OCI-LY1 (cell line): ENCODE measurements at regions not wholly inside any gene's neighbourhood (a gene's known extent, or its start where the extent isn't known, plus 50 kb on each side); places are given as distances from the start of the nearest gene placed in this dataset.
A peak's percentile ranks its signal among the peaks of the same experiment; 100 is the strongest.

Source experiments
- H2AFZ ChIP-seq: fragments of 200-600 bp; sonication (generic), shearing (Covaris generic); 2 replicates; pipeline ENCODE4 v1.6.0; 2014; ENCODE audit warnings: antibody characterized with exemption, mild to moderate bottlenecking, low read length
- H3F3A ChIP-seq: fragments of 200-600 bp; sonication (generic), shearing (Covaris generic); 2 replicates; pipeline ENCODE4 v1.6.0; 2014; ENCODE audit warnings: mild to moderate bottlenecking, antibody characterized with exemption, low read length, moderate library complexity; ENCODE audit not compliant: insufficient read depth
- H3K27ac ChIP-seq: fragments of 200-600 bp; sonication (generic); 2 replicates; pipeline ENCODE4 v1.5.1; 2014; ENCODE audit warnings: low read length, mixed run types, mild to moderate bottlenecking, low read depth; ENCODE audit not compliant: poor library complexity, severe bottlenecking
- H3K27me3 ChIP-seq: fragments of 200-600 bp; sonication (generic); 2 replicates; pipeline ENCODE4 v1.6.0; 2014; ENCODE audit warnings: antibody characterized with exemption, mild to moderate bottlenecking, low read length, moderate library complexity; ENCODE audit not compliant: insufficient read depth
- H3K36me3 ChIP-seq: fragments of 200-600 bp; sonication (generic); 2 replicates; pipeline ENCODE4 v1.6.1; 2014; ENCODE audit warnings: mild to moderate bottlenecking, antibody characterized with exemption, low read length, moderate library complexity, mixed read lengths; ENCODE audit not compliant: insufficient read depth
- H3K4me1 ChIP-seq: fragments of 200-600 bp; sonication (generic); 2 replicates; pipeline ENCODE4 v1.5.1; 2014; ENCODE audit warnings: mild to moderate bottlenecking, low read length, moderate library complexity; ENCODE audit not compliant: insufficient read depth, severe bottlenecking
- H3K4me2 ChIP-seq: fragments of 200-600 bp; sonication (generic), shearing (Covaris generic); 2 replicates; pipeline ENCODE4 v1.6.1; 2014; ENCODE audit warnings: low read length
- H3K4me3 ChIP-seq: fragments of 200-600 bp; sonication (generic); 2 replicates; pipeline ENCODE4 v1.5.1; 2014; ENCODE audit warnings: low read length, low read depth, mild to moderate bottlenecking, mixed read lengths; ENCODE audit not compliant: poor library complexity, severe bottlenecking
- H3K79me2 ChIP-seq: fragments of 200-600 bp; shearing (Covaris generic); 2 replicates; pipeline ENCODE4 v1.6.1; 2016; ENCODE audit warnings: mixed run types, low read length, mixed read lengths; ENCODE audit not compliant: insufficient read depth
- H3K9ac ChIP-seq: fragments of 200-600 bp; sonication (generic), shearing (Covaris generic); 2 replicates; pipeline ENCODE4 v1.6.1; 2014; ENCODE audit warnings: mild to moderate bottlenecking, low read length, mixed read lengths
- H3K9me2 ChIP-seq: fragments of 200-600 bp; sonication (generic), shearing (Covaris generic); 2 replicates; pipeline ENCODE4 v1.6.1; 2014; ENCODE audit warnings: low read depth, mild to moderate bottlenecking, low read length, mixed read lengths
- H3K9me3 ChIP-seq: fragments of 200-600 bp; shearing (Covaris generic); 2 replicates; pipeline ENCODE4 v1.6.1; 2014; ENCODE audit warnings: low read length, mixed read lengths
- H4K20me1 ChIP-seq: fragments of 200-600 bp; sonication (generic), shearing (Covaris generic); 2 replicates; pipeline ENCODE4 v1.6.0; 2016; ENCODE audit warnings: mild to moderate bottlenecking, low read length; ENCODE audit not compliant: insufficient read depth
- EZH2 ChIP-seq: fragments of 200-600 bp; sonication (generic), shearing (Covaris generic); IDR thresholded peaks from 2 replicates; pipeline ENCODE4 v1.8.0; 2017; ENCODE audit warnings: borderline replicate concordance, mixed run types, mild to moderate bottlenecking, antibody characterized with exemption, low read length, moderate library complexity, mixed read lengths
- TF ChIP-seq, protein P1 (sequence below): fragments of 200-600 bp; sonication (generic), shearing (Covaris generic); IDR thresholded peaks from 2 replicates; pipeline ENCODE4 v1.5.1; 2017; ENCODE audit warnings: mild to moderate bottlenecking, antibody characterized with exemption, low read length, moderate library complexity, mixed read lengths

DNA sequence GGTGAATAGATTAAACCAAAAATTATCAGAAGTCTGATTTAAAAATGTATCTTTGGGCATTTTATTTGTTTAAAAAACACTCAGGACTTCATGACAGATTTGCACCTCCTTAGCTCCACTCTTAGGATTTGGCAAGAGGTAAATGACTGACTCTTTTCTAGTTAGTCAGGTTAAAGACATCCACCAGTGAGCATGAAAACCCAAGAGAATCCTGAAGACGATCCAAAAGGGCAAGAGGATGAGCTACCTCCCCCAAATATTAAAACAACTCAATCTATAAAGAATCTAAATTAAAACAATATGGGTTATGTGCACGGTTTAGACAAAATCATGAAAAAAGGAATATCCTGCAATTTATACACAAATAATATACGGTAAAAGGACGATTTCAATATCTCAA is 89.4 kb upstream of the OPRM1 start:
- TF ChIP-seq, protein P1, sequence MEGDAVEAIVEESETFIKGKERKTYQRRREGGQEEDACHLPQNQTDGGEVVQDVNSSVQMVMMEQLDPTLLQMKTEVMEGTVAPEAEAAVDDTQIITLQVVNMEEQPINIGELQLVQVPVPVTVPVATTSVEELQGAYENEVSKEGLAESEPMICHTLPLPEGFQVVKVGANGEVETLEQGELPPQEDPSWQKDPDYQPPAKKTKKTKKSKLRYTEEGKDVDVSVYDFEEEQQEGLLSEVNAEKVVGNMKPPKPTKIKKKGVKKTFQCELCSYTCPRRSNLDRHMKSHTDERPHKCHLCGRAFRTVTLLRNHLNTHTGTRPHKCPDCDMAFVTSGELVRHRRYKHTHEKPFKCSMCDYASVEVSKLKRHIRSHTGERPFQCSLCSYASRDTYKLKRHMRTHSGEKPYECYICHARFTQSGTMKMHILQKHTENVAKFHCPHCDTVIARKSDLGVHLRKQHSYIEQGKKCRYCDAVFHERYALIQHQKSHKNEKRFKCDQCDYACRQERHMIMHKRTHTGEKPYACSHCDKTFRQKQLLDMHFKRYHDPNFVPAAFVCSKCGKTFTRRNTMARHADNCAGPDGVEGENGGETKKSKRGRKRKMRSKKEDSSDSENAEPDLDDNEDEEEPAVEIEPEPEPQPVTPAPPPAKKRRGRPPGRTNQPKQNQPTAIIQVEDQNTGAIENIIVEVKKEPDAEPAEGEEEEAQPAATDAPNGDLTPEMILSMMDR, result no peak
- no peak for TF ChIP-seq EZH2
- H3F3A ChIP-seq, result no peaks in the 10 kb centered on the region
- H3K79me2 ChIP-seq, result no peaks in the 10 kb centered on the region
- H3K27ac ChIP-seq, result no peak overlapping the region
- no peaks in the 10 kb centered on the region for H3K36me3 ChIP-seq
- H3K9me3 ChIP-seq, result no peaks in the 10 kb centered on the region
- no peak overlapping the region for H3K4me3 ChIP-seq
- no peaks in the 10 kb centered on the region for H4K20me1 ChIP-seq
- H3K27me3 ChIP-seq, result no peaks in the 10 kb centered on the region
- no peak overlapping the region for H2AFZ ChIP-seq
- H3K4me2 ChIP-seq, result no peak overlapping the region
- no peaks in the 10 kb centered on the region for H3K9me2 ChIP-seq
- H3K4me1 ChIP-seq, result no peaks in the 10 kb centered on the region
- no peak overlapping the region for H3K9ac ChIP-seq

DNA sequence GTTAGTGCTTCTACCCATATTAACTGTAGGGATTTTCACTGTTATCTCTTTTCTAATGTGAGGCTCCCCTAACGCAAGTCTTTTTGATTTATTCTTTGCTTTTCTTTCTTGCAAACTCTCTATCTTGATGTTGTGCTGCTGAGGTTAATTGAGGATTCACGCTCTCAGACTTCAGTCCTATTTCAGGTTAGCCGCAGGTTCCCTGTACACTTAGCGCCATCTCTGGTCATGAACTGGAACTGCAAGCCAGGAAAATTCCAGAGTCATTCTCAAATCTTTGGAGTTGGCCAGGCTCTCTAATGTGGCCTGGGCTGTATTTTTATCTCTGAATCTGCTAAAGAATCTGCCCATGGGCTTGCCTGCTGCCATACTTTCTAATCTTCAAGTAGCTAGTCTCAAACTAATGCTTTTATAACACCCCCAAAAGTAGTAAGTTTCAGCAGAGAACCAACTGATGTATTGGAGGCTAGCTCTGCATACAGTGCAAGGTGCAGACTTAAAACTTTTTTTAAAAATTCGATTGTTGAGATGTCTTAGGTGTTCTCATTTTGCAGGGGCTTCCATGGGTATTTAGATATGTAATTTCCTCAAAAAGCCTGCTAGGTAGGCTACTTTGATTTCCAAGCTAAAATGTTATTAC is 91.1 kb upstream of the OPRM1 start:
- no peak for TF ChIP-seq EZH2
- TF ChIP-seq, protein P1, result peak; percentile 93
- Histone ChIP-seq H3K79me2 (no peaks in the 10 kb centered on the region), H3F3A (no peaks in the 10 kb centered on the region), H3K27me3 (no peaks in the 10 kb centered on the region), H3K4me2 (no peak overlapping the region), H3K27ac (no peak overlapping the region), H2AFZ (no peak overlapping the region), H3K9me2 (no peaks in the 10 kb centered on the region), H3K9me3 (no peaks in the 10 kb centered on the region), H3K4me3 (no peak overlapping the region), H3K9ac (no peak overlapping the region), H4K20me1 (no peaks in the 10 kb centered on the region), H3K4me1 (no peaks in the 10 kb centered on the region), H3K36me3 (no peaks in the 10 kb centered on the region)

DNA sequence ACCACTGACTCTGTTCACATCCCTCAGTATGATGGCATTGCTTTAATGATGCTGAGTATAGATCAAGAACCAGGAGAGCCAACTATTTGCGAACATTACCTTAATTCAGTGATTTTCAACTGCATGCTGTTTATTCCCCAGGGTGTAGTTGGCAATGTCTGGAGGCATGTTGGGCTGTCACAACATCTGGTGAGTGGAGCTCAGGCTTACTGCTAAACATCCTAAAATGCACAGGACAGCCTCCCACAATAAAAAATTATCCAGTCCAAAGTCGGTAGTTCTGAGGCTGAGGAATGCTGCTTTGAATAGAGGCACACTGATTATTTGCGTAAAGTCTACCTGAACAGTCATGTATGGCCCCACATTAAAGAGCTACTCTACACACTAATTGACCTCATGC is 94.8 kb upstream of the OPRM1 start:
- no peak overlapping the region for H3K9ac ChIP-seq
- no peaks in the 10 kb centered on the region for H3K9me3 ChIP-seq
- no peak overlapping the region for H3K4me3 ChIP-seq
- H4K20me1 ChIP-seq, result no peaks in the 10 kb centered on the region
- no peak overlapping the region for H2AFZ ChIP-seq
- no peaks in the 10 kb centered on the region for H3K79me2 ChIP-seq
- no peaks in the 10 kb centered on the region for H3K36me3 ChIP-seq
- no peak for TF ChIP-seq EZH2
- TF ChIP-seq, protein P1, result no peak
- H3K4me2 ChIP-seq, result no peak overlapping the region
- H3K27me3 ChIP-seq, result no peaks in the 10 kb centered on the region
- no peaks in the 10 kb centered on the region for H3F3A ChIP-seq
- H3K27ac ChIP-seq, result no peak overlapping the region
- no peaks in the 10 kb centered on the region for H3K4me1 ChIP-seq
- H3K9me2 ChIP-seq, result no peaks in the 10 kb centered on the region
